Activated CD8-positive, alpha-beta memory T cell treated with anti-CD3 and anti-CD28 coated beads for 36 hours (primary cell): ENCODE measurements at regions not wholly inside any gene's neighbourhood (a gene's known extent, or its start where the extent isn't known, plus 50 kb on each side); places are given as distances from the start of the nearest gene placed in this dataset.

Source experiments
- CTCF ChIA-PET: fragments of 350-600 bp; sonication (Branson Sonifier 250); formaldehyde crosslinking; loops from one replicate; lab custom pipeline; 2021; ENCODE audit warnings: antibody characterized with exemption; lab: Charles Lee
- POLR2A ChIA-PET: fragments of 350-600 bp; sonication (Branson Sonifier 250); formaldehyde crosslinking; loops from one replicate; lab custom pipeline; 2021; ENCODE audit warnings: antibody characterized with exemption; lab: Charles Lee

DNA sequence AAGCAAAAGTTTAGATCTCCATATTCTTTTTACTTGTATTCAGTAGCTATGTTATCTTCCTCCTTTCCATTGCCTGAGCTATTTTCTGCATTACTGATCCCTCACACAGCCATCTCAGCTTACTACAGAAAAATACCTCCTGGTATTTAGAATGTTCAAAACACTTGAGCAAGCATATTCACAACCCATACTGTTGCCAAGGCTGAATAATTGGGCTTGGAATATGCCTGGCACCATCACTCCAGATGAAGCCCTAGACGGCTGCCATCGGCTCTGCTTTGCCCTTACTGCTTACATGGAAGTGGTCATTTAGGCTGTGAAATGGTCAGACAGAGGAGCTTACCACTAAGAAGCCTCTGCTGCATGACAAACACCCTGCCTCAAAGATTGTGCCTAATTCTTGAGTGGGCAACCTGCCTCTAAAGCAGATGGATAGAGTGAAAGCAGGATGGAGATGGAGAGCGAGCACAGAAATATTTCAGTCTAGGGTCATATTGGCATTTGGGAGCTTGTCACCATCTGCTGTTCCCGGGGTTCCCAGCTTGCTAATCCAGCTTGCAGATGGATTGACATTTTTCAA is 92.5 kb upstream of the TAS2R1 start:
- ChIA-PET POLR2A (no interaction called here), CTCF (no interaction called here)

DNA sequence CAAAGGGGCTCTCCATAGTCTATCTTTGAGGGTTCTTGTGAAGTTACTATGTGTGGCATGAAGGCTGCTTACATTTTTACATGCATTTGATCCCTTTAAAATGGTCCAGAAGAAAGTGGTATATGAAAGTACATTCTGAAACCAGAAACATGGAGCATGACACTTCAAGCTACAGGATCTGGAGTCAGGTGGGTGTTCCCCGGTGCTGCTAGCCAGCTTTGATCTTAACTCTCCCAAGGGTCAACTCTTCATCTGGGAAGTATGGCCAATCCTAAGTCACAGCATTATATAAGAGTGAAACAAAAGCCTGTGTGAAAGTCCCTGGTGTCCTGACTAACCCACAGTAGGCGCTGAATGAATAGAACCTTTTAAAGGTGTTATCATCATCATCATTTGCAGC is 91.0 kb upstream of the TAS2R1 start:
- CTCF ChIA-PET = no interaction called here
- POLR2A ChIA-PET = no interaction called here

DNA sequence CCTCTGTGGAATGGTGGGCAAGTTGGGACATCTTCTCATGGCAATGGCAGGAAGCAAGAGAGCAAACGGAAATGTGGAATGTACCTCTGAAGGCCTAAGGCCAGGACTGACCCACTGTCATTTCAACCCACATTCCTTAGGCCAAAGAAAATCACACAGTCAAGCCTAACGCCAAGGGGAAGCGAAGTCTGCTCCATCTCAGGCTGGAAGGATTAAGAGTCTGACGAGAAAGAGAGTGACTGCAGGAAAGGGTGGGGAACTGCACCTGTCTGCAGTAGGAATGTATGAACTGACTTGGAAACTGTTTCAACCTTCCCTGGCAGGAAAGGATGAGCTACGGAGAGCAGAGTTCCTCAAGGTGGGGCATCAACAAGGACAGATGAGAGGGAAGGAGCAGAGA is 90.2 kb upstream of the TAS2R1 start:
- ChIA-PET POLR2A (no interaction called here), CTCF (no interaction called here)

DNA sequence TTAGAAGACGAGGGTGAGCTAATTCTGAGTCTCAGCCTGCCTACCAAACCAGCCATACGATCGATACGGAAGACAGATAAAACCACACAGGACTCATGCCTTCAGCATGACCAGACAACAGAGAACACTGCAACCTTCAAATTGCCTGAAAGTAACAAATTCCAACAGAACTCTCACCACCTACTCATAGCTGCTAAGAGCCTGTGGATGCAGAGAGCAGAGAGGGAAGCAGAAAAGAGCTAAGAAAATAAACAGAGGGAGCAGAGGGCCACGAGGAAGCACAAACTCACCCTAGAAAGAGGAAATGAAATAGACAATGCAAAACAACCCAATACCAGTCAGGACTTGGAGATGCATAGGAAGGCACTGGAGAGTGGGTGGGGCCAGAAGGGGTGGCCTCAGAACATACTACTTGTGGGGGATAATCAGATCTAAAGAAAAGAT is 86.7 kb upstream of the TAS2R1 start:
- ChIA-PET POLR2A (no interaction called here), CTCF (no interaction called here)

DNA sequence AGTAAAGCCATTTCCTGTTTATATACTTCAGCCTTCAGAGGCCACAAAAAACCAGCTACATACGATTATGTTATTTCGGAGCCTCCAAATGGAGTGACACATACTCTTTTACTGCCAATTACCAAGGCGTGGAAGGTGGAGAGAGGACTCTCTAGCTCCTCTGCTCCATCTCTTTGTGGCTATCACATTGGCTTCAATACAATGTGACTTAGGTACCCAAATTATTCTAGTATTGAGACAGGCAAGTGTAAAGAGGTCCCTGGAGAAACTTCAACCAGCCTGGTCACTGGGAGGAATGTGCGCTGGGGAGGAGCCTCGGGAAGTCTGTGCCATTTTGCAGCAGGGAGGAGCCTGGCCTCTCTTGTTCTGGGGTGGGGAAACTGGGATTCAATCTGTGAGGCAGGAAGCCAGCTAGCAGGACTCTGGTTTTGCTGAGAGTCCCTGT is 85.8 kb upstream of the TAS2R1 start:
- POLR2A ChIA-PET = no interaction called here
- CTCF ChIA-PET = no interaction called here

DNA sequence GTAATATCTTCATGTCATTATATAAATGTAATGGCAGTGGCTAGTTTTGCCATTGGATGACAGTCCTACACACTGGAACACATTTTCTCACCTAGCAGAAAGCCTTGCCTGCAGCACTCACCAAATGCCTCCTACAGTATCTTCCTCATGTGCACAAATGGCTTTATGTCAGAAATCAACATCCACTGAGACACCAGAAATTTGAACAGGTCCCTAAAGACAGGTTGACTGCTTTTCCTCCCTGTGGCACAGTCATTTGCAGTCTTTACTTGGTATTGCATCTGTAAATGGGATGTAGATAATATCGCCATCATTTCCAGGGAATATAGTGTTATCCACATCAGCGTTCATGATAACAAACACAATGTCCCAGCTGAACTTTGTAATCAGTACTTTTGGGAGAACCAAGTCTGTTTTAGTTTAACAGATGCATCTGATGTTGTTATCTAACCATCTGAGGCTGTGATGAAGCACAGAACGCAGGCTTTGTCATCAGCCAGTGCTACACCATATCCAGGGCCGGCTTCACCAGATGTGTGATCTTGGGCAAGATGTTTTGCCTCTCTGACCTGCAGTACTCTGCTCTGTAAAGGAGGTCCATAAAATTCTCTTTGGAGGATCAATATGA is 83.9 kb upstream of the TAS2R1 start:
- ChIA-PET POLR2A (no interaction called here), CTCF (no interaction called here)

DNA sequence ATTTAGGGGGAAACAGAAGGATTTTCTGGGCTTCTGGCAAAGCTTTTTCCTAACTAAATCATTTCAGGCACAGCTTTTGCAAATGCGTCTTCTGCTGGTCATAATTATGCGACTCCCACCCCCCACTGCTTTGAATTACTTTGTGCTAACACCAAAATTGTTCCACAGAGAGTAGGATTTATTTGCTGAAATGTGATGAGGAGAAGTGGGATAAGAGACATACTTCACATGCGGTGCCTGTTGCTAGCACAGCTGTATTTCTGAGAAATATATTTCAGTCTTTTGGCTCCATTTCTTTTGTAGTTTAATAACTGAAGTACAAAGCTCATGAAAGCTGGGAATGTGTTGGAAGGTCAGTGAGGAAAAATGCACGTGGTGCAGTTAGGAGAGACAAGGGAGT is 83.2 kb upstream of the TAS2R1 start:
- CTCF ChIA-PET = no interaction called here
- POLR2A ChIA-PET = no interaction called here

DNA sequence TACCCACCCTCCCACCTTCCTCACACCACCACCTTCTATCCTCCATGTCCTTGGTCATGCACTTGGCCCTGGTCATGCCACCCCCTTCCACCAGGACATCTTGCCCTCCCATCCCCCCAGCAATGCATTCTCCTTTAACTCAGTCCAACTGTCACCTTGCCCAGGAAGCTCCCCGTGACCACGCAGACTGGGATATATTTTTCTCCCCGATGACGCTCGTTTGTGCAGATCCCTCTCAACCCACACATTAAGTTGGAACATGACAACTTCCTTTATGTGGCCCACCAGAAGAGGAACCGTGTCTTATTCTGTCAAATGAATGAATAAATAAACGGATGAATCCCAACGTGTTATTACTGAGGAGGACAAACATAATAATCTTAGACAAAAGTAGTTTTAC is 82.8 kb upstream of the TAS2R1 start:
- ChIA-PET CTCF (no interaction called here), POLR2A (no interaction called here)

DNA sequence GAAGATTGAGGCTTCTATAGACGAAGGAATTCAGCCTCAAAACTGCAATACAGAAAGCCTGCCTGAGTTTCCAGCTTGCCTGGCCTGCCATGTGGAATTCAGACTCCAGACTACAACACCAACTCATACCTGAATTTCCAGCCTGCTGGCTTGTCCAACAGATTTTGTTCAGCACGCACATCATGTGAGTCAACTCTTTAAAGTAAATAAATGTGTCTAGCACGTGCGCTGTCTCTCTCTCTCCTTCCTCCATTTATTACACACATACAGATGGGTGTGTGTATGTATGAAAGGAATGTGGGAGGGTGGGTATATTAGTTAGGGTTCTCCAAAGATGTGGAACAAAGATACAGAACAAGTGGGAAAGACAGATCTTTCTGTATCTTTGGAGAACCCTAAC is 82.4 kb upstream of the TAS2R1 start:
- POLR2A ChIA-PET = no interaction called here
- CTCF ChIA-PET = no interaction called here

DNA sequence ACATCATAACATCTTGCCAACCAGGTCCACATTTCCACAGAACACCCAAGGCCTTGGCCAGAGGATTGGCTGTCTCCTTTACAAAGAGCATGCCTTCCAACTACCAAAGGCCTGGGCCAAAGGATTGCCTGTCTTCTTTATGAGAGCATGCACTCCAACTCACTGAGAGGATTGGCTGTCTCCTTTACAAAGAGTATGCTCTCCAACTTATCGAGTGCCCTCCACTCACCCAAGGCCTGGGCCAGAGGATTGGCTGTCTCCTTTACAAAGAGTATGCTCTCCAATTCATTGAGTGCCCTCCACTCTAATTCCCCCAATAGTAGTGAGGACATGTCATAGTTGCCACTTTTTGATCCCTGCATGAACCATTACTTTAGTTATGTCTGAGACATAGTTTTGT is 79.9 kb upstream of the TAS2R1 start:
- ChIA-PET POLR2A (no interaction called here), CTCF (no interaction called here)

DNA sequence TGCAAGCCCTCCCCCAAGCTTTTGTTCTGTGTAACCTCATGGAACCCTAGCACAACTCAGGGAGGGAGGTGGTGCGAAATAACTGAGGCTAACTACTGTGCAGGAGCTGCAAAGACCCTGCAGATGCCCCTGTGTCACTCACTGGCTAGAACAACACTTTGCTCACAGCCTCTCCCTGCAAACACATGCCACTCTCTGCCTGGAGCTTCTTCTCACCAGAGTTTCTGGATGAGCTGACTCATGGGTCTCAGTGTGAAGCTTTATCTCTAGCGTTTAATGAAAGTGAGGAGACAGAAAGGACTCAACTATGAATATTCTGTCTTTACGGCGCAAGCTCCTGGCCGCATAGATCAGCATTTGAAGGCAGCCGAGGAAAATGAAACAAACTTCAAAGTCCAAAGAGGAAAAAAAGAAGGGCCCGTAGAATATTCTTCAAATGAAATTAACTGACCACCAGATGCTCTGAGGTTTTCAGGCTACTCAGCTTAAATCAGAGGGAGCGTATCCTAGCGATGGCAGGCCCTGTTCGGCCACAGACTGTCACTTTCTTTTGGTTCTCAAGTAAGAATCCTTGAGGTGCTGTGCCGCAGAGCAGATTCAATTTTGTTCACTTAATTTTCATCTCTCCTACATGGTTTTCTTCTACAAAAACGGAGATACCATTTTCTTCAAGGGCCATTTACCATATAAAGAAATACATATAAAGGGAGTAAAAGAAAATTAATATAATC is 77.7 kb upstream of the TAS2R1 start:
- CTCF ChIA-PET = no interaction called here

DNA sequence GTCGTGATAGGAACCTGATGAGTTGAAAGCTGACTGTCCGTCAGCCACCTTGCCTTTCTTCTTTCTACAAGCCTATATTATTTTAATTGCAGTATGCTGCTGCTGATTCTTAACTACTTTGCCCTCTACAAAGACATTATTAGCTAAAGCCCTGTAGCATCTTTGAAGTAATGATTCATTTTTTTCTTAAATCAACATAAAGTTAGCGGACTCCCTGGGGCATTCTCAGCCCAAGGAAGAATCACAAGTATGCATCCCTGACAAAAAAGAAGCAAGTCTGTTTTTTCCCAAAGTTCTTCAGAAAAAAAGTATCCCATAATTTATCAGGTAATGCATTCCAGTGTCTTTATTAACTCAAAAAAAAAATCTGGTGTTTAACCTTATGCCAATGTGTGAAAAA is 69.5 kb upstream of the TAS2R1 start:
- ChIA-PET CTCF (no interaction called here), POLR2A (no interaction called here)

More for the DNA sequence above, 77.7 kb upstream of the TAS2R1 start:
- POLR2A ChIA-PET = no interaction called here

DNA sequence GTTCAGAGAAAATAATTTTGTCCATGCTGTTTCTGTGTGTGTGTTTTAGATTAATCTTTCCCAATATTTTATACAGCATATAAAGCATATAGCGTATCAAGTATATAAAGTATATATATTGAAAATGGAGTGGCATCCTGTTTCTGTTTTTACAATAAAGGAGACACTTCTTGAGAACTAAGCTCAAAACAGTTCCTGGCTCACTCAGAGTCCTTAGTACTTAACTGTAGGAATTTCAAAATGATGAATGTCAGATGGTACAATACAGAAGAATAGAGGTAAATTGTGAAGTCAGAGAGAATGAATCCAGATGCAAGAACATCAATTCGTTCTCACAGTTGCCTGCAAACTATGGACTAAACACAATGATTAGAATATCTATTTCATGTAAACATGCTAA is 68.7 kb upstream of the TAS2R1 start:
- POLR2A ChIA-PET = no interaction called here
- CTCF ChIA-PET = no interaction called here

DNA sequence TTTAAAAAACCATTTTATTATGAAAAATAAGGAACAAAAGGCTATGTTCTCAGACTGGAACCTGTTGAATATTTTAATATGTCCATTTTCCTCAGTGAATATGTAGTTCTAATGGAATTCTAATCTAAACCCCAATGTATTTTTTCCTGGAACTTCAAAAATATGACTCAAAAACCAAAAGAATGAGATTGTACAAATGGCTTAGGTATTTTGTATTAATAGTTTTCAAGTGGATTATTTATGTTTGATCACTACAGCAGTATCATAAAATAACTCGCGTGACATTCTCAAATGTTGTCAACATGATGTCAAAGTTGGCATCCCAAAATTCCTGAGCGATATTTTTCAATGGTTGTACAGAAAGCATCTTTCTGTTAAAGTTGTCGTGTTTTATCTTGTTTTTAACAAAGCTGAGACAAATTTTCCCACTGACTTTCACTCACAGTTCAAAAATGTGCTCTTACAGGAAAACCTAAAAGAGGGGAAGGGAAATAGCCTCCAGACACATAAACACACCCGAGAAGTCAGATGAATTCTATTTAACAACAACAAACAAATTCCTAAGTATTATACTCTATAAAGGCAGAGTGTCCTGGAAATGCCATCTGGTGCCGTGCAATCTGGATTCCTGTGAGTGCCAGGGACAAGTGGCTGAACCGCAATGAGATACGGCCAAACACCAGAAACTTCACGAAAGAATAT is 68.1 kb upstream of the TAS2R1 start:
- ChIA-PET POLR2A (no interaction called here), CTCF (no interaction called here)

DNA sequence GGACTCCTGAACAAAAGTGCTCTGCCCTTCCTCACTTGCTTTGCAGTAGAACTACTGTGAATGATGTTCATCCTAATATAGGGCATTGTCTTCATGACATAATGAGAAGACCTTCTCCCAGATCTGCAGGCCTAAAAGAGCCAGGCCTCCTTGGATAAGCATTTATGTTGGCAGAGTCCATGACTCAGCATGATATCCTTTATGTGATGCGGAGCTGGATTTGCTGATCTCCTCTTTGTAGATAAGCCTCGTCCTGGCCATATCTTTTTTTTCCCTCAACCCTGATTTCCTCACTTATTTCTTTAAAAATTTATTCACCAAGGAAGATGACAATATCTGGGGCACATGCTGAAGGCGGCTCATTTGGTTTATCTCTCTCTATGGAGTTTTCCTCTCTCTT is 62.4 kb upstream of the TAS2R1 start:
- ChIA-PET CTCF (no interaction called here), POLR2A (no interaction called here)

DNA sequence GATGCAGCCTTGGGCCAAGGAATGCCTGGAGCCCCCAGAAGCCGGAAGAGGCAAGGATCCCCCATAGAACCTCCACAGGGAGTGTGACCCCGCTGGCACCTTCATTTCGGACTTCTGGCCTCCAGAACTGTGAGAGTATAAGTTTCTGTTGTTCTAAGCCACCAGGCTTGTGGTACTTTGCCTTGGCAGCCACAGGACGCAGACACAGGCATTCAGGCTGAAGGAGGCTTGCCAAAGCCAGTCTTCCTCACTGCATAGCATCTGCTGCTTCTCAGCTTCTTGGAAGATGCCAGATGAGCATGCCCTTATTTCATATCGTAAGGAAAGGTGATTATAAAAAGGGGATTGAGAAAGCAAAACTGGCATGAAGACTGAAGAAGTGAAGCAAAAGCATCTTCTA is 61.1 kb upstream of the TAS2R1 start:
- CTCF ChIA-PET = no interaction called here
- POLR2A ChIA-PET = no interaction called here

DNA sequence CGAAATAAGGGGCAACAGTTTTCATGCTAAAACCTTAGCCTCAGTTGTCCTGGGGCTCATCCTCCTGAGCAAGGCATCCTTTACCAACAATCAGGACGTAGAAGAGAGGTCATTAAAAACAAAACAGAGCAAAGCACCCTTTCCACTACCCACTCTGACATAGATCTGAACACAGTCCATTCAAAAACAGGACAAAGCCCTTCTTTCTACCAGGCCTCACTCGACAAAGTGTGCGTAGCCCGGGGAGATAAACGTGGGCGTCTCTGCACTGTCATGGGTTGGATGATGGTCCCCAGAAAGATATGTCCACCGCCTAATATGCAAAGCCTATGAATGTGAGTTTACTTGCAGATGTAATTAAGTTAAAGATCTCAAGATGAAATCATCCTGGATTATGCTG is 60.6 kb upstream of the TAS2R1 start:
- ChIA-PET POLR2A (no interaction called here), CTCF (no interaction called here)

DNA sequence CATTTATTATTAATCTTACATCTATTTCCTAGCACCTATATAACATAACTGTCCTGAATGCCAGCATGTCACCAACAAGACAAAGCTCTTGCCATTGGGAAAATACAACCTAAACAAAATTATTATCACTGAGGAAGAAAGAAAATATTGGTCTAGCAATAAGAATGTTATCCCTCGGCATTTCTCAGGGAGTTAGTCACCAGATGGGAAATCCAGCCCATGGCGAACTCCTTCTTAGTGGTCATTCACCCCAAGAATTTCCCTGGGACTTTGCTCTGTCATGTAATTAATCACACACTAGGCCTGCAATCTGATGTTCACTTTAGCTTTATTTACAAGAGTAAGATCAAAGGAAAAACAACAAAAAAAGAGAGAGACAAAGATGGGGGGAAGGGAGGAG is 56.1 kb upstream of the TAS2R1 start:
- ChIA-PET CTCF (no interaction called here), POLR2A (no interaction called here)

DNA sequence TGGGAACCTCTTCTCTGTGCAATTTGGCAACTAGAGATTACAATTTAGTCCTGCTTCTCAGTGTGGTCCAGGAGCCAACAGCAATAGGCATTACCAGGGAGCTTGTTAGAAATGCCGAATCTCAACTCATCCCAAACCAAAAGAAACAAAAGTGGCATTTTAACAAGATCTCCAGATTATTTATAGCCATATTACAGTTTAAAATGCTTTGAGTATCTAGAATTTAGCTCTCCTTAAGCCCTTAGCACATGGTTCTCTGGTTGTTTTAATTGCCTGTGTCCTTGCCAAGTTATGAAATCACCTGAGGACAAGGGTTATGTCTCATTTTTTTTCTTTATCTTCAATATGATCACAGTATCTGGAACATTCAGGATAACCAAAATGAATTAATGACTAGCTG is 51.6 kb upstream of the TAS2R1 start:
- CTCF ChIA-PET = no interaction called here
- POLR2A ChIA-PET = no interaction called here
